ENCODE measurements at regions not wholly inside any gene's neighbourhood (a gene's known extent, or its start where the extent isn't known, plus 50 kb on each side); places are given as distances from the start of the nearest gene placed in this dataset.
"Not testable (repeated sequence)": the region's sequence is repeated elsewhere in the genome, so short reads cannot be mapped to it uniquely, and the experiment has no call there.

- DNase-seq: no peak
- 22 to 30% methylated on average over 3 of the region's 3 CpGs for WGBS, 2 donors
- ATAC-seq (ENCODE audit: low FRiP score): no peak
- no peak overlapping the region for H3K27ac ChIP-seq (ENCODE audit: low read depth in 1 of 2, low read length in 2 of 2)
- intact Hi-C loops (cut with DNase I): no loop called here
- no peak overlapping the region for H3K4me3 ChIP-seq (ENCODE audit: low read length in 2 of 2)
- H3K9me3 ChIP-seq (ENCODE audit: control insufficient read depth, low read length): no peaks in the 10 kb centered on the region
- H3K27me3 ChIP-seq (ENCODE audit: control insufficient read depth in 1 of 2, insufficient read depth in 2 of 2, low read length in 1 of 2): peaks cover 0 to 1% of the 10 kb centered on the region in 2 donors
- H3K4me1 ChIP-seq (ENCODE audit: control insufficient read depth in 1 of 2, insufficient read depth in 2 of 2, low read length in 2 of 2): no peaks in the 10 kb centered on the region
- H3K36me3 ChIP-seq (ENCODE audit: control insufficient read depth in 1 of 2, insufficient read depth in 2 of 2, low read length in 1 of 2): no peaks in the 10 kb centered on the region
These were observed 230.8 kb upstream of the TET2 start for GRCh38 chr4:104915864-104916263.

DNA sequence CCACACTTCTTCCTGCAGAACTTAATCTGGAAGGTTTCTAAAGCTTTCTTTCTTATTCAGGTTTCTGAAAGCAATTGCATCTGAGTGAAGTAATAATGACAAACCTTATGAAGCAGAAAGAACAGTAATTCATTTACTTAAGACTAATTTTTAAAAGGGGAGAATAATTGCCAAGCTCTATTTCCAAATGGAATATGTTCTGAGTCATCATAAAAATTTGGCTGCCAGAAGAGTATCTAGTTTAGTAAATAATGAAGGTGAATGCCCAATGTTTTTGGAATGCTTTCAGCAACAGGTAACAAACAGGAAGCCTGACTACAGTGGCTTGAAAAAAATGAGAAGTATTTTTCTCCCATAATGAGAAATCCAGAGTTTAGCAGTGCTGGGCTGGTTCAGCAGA, 227.3 kb upstream of the TET2 start:
- Histone ChIP-seq H3K4me1 (ENCODE audit: control insufficient read depth in 1 of 2, insufficient read depth in 2 of 2, low read length in 2 of 2) (no peaks in the 10 kb centered on the region), H3K4me3 (ENCODE audit: low read length in 2 of 2) (no peak overlapping the region), H3K9me3 (ENCODE audit: control insufficient read depth, low read length) (no peaks in the 10 kb centered on the region), H3K27ac (ENCODE audit: low read depth in 1 of 2, low read length in 2 of 2) (no peak overlapping the region), H3K36me3 (ENCODE audit: control insufficient read depth in 1 of 2, insufficient read depth in 2 of 2, low read length in 1 of 2) (no peaks in the 10 kb centered on the region), H3K27me3 (ENCODE audit: control insufficient read depth in 1 of 2, insufficient read depth in 2 of 2, low read length in 1 of 2) (peaks cover 0 to 1% of the 10 kb centered on the region in 2 donors)
- intact Hi-C loops (cut with DNase I): no loop called here
- DNase-seq (no peak), ATAC-seq (ENCODE audit: low FRiP score) (no peak)

- no peak for DNase-seq
- no peaks in the 10 kb centered on the region for H3K4me1 ChIP-seq (ENCODE audit: control insufficient read depth in 1 of 2, insufficient read depth in 2 of 2, low read length in 2 of 2)
- H3K4me3 ChIP-seq (ENCODE audit: low read length in 2 of 2): no peak overlapping the region
- H3K27me3 ChIP-seq (ENCODE audit: control insufficient read depth in 1 of 2, insufficient read depth in 2 of 2, low read length in 1 of 2): no peaks in the 10 kb centered on the region
- H3K27ac ChIP-seq (ENCODE audit: low read depth in 1 of 2, low read length in 2 of 2): no peak overlapping the region
- ATAC-seq (ENCODE audit: low FRiP score): no peak
- no peaks in the 10 kb centered on the region for H3K9me3 ChIP-seq (ENCODE audit: control insufficient read depth, low read length)
- no peaks in the 10 kb centered on the region for H3K36me3 ChIP-seq (ENCODE audit: control insufficient read depth in 1 of 2, insufficient read depth in 2 of 2, low read length in 1 of 2)
- 78 to 86% methylated on average over 7 of the region's 7 CpGs for WGBS, 2 donors
- intact Hi-C loops (cut with DNase I): no loop called here
These were observed 216.4 kb upstream of the TET2 start for GRCh38 chr4:104930298-104930697.

DNA sequence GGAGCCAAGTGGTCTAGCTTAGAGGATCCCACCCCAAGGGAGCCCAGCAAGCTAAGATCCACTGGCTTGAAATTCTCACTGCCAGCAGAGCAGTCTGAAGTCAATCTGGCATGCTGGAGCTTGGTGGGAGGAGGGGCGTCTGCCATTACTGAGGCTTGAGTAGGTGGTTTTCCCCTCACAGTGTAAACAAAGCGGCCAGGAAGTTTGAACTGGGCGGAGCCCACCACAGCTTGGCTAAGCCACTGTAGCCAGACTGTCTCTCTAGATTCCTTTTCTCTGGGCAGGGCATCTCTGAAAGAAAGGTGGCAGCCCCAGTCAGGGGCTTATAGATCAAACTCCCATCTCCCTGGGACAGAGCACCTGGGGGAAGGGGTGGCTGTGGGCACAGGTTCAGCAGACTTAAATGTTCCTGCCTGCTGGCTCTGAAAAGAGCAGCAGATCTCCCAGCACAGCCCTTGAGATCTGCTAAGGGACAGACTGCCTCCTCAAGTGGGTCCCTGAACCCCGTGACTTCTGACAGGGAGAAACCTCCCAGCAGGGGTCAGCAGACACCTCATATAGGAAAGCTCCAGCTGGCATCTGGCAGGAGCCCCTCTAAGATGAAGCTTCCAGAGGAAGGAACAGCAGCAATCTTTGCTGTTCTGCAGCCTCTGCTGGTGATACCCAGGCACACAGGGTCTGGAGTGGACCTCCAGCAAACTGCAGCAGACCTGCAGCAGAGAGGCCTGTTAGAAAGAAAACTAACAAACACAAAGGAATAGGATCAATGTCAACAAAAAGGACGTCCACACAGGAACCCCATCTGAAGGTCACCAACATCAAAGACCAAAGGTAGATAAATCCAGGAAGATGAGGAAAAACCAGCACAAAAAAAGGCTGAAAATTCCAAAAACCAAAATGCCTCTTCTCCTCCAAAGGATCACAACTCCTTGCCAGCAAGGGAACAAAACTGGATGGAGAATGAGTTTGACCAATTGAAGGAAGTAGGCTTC, 215.6 kb upstream of the TET2 start:
- peak; percentile 51 to 61 for DNase-seq

GRCh38 chr4:104938624-104939023, 208.1 kb upstream of the TET2 start:
- DNase-seq (no peak), ATAC-seq (ENCODE audit: low FRiP score) (no peak)
- 91 to 97% methylated on average over 1 of the region's 1 CpG for whole genome bisulfite sequencing, 2 donors
- Histone ChIP-seq H3K27ac (ENCODE audit: low read depth in 1 of 2, low read length in 2 of 2) (no peak overlapping the region), H3K9me3 (ENCODE audit: control insufficient read depth, low read length) (no peaks in the 10 kb centered on the region), H3K4me1 (ENCODE audit: control insufficient read depth in 1 of 2, insufficient read depth in 2 of 2, low read length in 2 of 2) (no peaks in the 10 kb centered on the region), H3K4me3 (ENCODE audit: low read length in 2 of 2) (no peak overlapping the region), H3K27me3 (ENCODE audit: control insufficient read depth in 1 of 2, insufficient read depth in 2 of 2, low read length in 1 of 2) (no peaks in the 10 kb centered on the region), H3K36me3 (ENCODE audit: control insufficient read depth in 1 of 2, insufficient read depth in 2 of 2, low read length in 1 of 2) (no peaks in the 10 kb centered on the region)
- intact Hi-C loops (cut with DNase I): no loop called here

More for the DNA sequence above, 215.6 kb upstream of the TET2 start:
- H3K9me3 ChIP-seq (ENCODE audit: control insufficient read depth, low read length); H3K4me1 ChIP-seq (ENCODE audit: control insufficient read depth in 1 of 2, insufficient read depth in 2 of 2, low read length in 2 of 2); intact Hi-C loops (cut with DNase I); ATAC-seq (ENCODE audit: low FRiP score); H3K27ac ChIP-seq (ENCODE audit: low read depth in 1 of 2, low read length in 2 of 2); H3K36me3 ChIP-seq (ENCODE audit: control insufficient read depth in 1 of 2, insufficient read depth in 2 of 2, low read length in 1 of 2); H3K4me3 ChIP-seq (ENCODE audit: low read length in 2 of 2); H3K27me3 ChIP-seq (ENCODE audit: control insufficient read depth in 1 of 2, insufficient read depth in 2 of 2, low read length in 1 of 2): not testable (repeated sequence)
- WGBS, 2 donors: 46 to 47% methylated on average over 5 of the region's 5 CpGs

GRCh38 chr4:104940927-104941326, 205.7 kb upstream of the TET2 start:
- Histone ChIP-seq H3K9me3 (ENCODE audit: control insufficient read depth, low read length) (no peaks in the 10 kb centered on the region), H3K4me1 (ENCODE audit: control insufficient read depth in 1 of 2, insufficient read depth in 2 of 2, low read length in 2 of 2) (no peaks in the 10 kb centered on the region), H3K27ac (ENCODE audit: low read depth in 1 of 2, low read length in 2 of 2) (no peak overlapping the region), H3K27me3 (ENCODE audit: control insufficient read depth in 1 of 2, insufficient read depth in 2 of 2, low read length in 1 of 2) (no peaks in the 10 kb centered on the region), H3K4me3 (ENCODE audit: low read length in 2 of 2) (no peak overlapping the region), H3K36me3 (ENCODE audit: control insufficient read depth in 1 of 2, insufficient read depth in 2 of 2, low read length in 1 of 2) (no peaks in the 10 kb centered on the region)
- no peak for DNase-seq
- ATAC-seq (ENCODE audit: low FRiP score): no peak
- WGBS, 2 donors: 73 to 80% methylated on average over 2 of the region's 2 CpGs
- intact Hi-C loops (cut with DNase I): no loop called here

- no peaks in the 10 kb centered on the region for H3K27me3 ChIP-seq (ENCODE audit: control insufficient read depth in 1 of 2, insufficient read depth in 2 of 2, low read length in 1 of 2)
- intact Hi-C loops (cut with DNase I): no loop called here
- no peaks in the 10 kb centered on the region for H3K36me3 ChIP-seq (ENCODE audit: control insufficient read depth in 1 of 2, insufficient read depth in 2 of 2, low read length in 1 of 2)
- no peak overlapping the region for H3K27ac ChIP-seq (ENCODE audit: low read depth in 1 of 2, low read length in 2 of 2)
- no peaks in the 10 kb centered on the region for H3K9me3 ChIP-seq (ENCODE audit: control insufficient read depth, low read length)
- ATAC-seq (ENCODE audit: low FRiP score) (no peak), DNase-seq (no peak)
- 27 to 30% methylated on average over 1 of the region's 1 CpG for WGBS, 2 donors
- no peak overlapping the region for H3K4me3 ChIP-seq (ENCODE audit: low read length in 2 of 2)
- H3K4me1 ChIP-seq (ENCODE audit: control insufficient read depth in 1 of 2, insufficient read depth in 2 of 2, low read length in 2 of 2): no peaks in the 10 kb centered on the region
These were observed 205.0 kb upstream of the TET2 start for GRCh38 chr4:104941661-104942062.

DNA sequence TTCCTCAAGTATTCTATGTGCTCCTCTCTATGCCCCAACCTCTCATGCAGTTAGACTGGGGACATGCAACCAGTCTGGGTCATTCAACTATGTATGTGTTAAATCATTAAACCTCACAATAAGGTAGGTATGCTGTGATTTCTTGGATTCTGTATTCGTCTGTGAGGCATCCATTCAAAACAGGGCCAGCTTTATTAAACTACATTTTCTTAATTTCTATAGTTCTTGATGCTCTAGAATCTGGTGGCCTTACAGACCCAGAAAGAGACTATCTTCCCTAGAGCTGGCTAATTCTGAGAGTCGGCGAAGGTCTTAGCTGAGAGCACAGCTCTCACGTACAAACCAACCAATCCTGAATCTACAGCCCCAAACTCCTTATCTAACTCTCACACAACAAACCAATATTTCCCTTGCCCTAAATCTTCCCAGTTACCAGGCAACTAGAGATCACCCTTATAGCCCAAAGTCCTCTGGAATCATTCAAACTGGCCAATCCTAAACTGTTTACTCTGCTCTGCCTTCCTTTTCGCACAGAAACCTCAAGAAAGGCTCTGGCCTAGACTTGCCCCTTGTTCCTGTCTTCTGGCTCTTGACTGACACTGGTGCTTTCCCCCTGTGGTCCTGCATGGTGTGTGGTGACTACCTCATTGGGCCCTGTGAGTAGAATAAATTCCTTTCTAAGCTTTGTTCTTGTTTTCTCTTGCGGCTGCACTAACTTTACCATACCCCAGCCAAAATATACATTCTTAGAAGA, 203.5 kb upstream of the TET2 start:
- Histone ChIP-seq H3K4me1 (ENCODE audit: control insufficient read depth in 1 of 2, insufficient read depth in 2 of 2, low read length in 2 of 2) (no peaks in the 10 kb centered on the region), H3K27me3 (ENCODE audit: control insufficient read depth in 1 of 2, insufficient read depth in 2 of 2, low read length in 1 of 2) (no peaks in the 10 kb centered on the region), H3K27ac (ENCODE audit: low read depth in 1 of 2, low read length in 2 of 2) (no peak overlapping the region), H3K36me3 (ENCODE audit: control insufficient read depth in 1 of 2, insufficient read depth in 2 of 2, low read length in 1 of 2) (no peaks in the 10 kb centered on the region), H3K9me3 (ENCODE audit: control insufficient read depth, low read length) (no peaks in the 10 kb centered on the region), H3K4me3 (ENCODE audit: low read length in 2 of 2) (no peak overlapping the region)
- ATAC-seq (ENCODE audit: low FRiP score) (no peak), DNase-seq (no peak)
- 45 to 56% methylated on average over 6 of the region's 6 CpGs for WGBS, 2 donors
- intact Hi-C loops (cut with DNase I): no loop called here

- no peak for ATAC-seq (ENCODE audit: low FRiP score)
- no peaks in the 10 kb centered on the region for H3K4me1 ChIP-seq (ENCODE audit: control insufficient read depth in 1 of 2, insufficient read depth in 2 of 2, low read length in 2 of 2)
- intact Hi-C loops (cut with DNase I): no loop called here
- no peaks in the 10 kb centered on the region for H3K27me3 ChIP-seq (ENCODE audit: control insufficient read depth in 1 of 2, insufficient read depth in 2 of 2, low read length in 1 of 2)
- DNase-seq: no peak
- H3K4me3 ChIP-seq (ENCODE audit: low read length in 2 of 2): no peak overlapping the region
- no peak overlapping the region for H3K27ac ChIP-seq (ENCODE audit: low read depth in 1 of 2, low read length in 2 of 2)
- no peaks in the 10 kb centered on the region for H3K36me3 ChIP-seq (ENCODE audit: control insufficient read depth in 1 of 2, insufficient read depth in 2 of 2, low read length in 1 of 2)
- H3K9me3 ChIP-seq (ENCODE audit: control insufficient read depth, low read length): no peaks in the 10 kb centered on the region
These were observed 202.1 kb upstream of the TET2 start for GRCh38 chr4:104944596-104944995.

Measured in aorta (tissue), 5 donors.